Endothelial cell of umbilical vein (primary cell): ENCODE measurements at regions not wholly inside any gene's neighbourhood (a gene's known extent, or its start where the extent isn't known, plus 50 kb on each side); places are given as distances from the start of the nearest gene placed in this dataset.

Experiments used
- BruUV-seq: library from RNA; stranded (reverse); fragments of 400-500 nt; replicated peaks from 2 replicates; lab custom pipeline; 2021; lab: Mats Ljungman, UMichigan
- CTCF ChIA-PET: fragments of 300-600, 350-600 bp; sonication (Branson Sonifier 250); formaldehyde crosslinking; loops from one replicate; lab custom pipeline; 2021; ENCODE audit warnings: antibody characterized with exemption, inconsistent platforms; lab: Charles Lee
- POLR2A ChIA-PET: fragments of 300-600, 350-600 bp; sonication (Branson Sonifier 250); formaldehyde crosslinking; loops from one replicate; lab custom pipeline; 2021; ENCODE audit warnings: antibody characterized with exemption, inconsistent platforms; lab: Charles Lee
- DNase-seq: peaks from one replicate; pipeline ENCODE4 v3.0.0-alpha.2; 2011; ENCODE audit warnings: low read depth, low spot score
- FAIRE-seq: peaks from 2 replicates; lab custom pipeline; 2011; peaks lifted over from hg19 to GRCh38; lab: Jason Lieb, UNC
- H2AFZ ChIP-seq: 2 replicates; pipeline ENCODE4 v1.6.0; 2012; ENCODE audit warnings: low read depth, low read length, control low read depth, inconsistent platforms
- H3K27ac ChIP-seq: 2 replicates; pipeline ENCODE4 v1.5.1; 2011; ENCODE audit warnings: low read depth, mild to moderate bottlenecking, control low read depth, low read length, moderate library complexity; ENCODE audit not compliant: insufficient read depth
- H3K27me3 ChIP-seq, 2 experiments: 2 replicates each; pipeline versions ENCODE4 v1.6.0 to v1.6.1; 2011; ENCODE audit warnings: low read length in 2 of 2, mixed read lengths in 1 of 2; ENCODE audit not compliant: control insufficient read depth in 2 of 2, insufficient read depth in 2 of 2
- H3K36me3 ChIP-seq, 2 experiments: 2 replicates in 1 of 2; 3 replicates in 1 of 2; pipeline ENCODE4 v1.5.1; 2011; ENCODE audit warnings: low read length in 2 of 2, mild to moderate bottlenecking in 1 of 2, moderate library complexity in 1 of 2; ENCODE audit not compliant: control insufficient read depth in 2 of 2, insufficient read depth in 2 of 2; ENCODE audit errors: extremely low read depth in 1 of 2
- H3K4me1 ChIP-seq: 3 replicates; pipeline ENCODE4 v1.5.1; 2011; ENCODE audit warnings: mild to moderate bottlenecking, low read length; ENCODE audit not compliant: control insufficient read depth, insufficient read depth; ENCODE audit errors: extremely low read depth
- H3K4me2 ChIP-seq: 2 replicates; pipeline ENCODE4 v1.6.1; 2011; ENCODE audit warnings: low read length, control low read depth, mixed read lengths; ENCODE audit not compliant: insufficient read depth
- H3K4me3 ChIP-seq, 3 experiments: fragments of 200-600 bp in 1 of 3; sonication (generic), shearing (Covaris generic) in 1 of 3; replicated peaks in 1 of 3; 2 replicates each; pipeline ENCODE4 v1.5.1; 2011 to 2016; ENCODE audit warnings: control low read depth in 3 of 3, low read length in 3 of 3, mild to moderate bottlenecking in 2 of 3, inconsistent platforms in 1 of 3, low read depth in 1 of 3, moderate library complexity in 1 of 3; ENCODE audit not compliant: insufficient read depth in 1 of 3
- H3K79me2 ChIP-seq: 2 replicates; pipeline ENCODE4 v1.6.0; 2012; ENCODE audit warnings: low read length, inconsistent platforms; ENCODE audit not compliant: control insufficient read depth, insufficient read depth
- H3K9ac ChIP-seq: replicated peaks from 2 replicates; pipeline ENCODE3; 2011; ENCODE audit warnings: low read length, control low read depth; ENCODE audit not compliant: insufficient read depth; ENCODE audit errors: extremely low read depth
- H3K9me1 ChIP-seq: replicated peaks from 3 replicates; pipeline ENCODE4 v1.6.0; 2011; ENCODE audit warnings: mild to moderate bottlenecking, low read length; ENCODE audit not compliant: control insufficient read depth, insufficient read depth; ENCODE audit errors: extremely low read depth
- H3K9me3 ChIP-seq: replicated peaks from 2 replicates; pipeline ENCODE4 v1.5.1; 2012; ENCODE audit warnings: low read length, inconsistent platforms; ENCODE audit not compliant: control insufficient read depth, insufficient read depth
- H4K20me1 ChIP-seq: replicated peaks from 2 replicates; pipeline ENCODE3; 2011; ENCODE audit warnings: mild to moderate bottlenecking, low read length; ENCODE audit not compliant: control insufficient read depth, insufficient read depth; ENCODE audit errors: extremely low read depth
- EZH2 ChIP-seq: IDR thresholded peaks from 2 replicates; pipeline ENCODE4 v1.6.1; 2012; ENCODE audit warnings: borderline replicate concordance, low read depth, mild to moderate bottlenecking, moderate library complexity, low read length, inconsistent platforms; ENCODE audit not compliant: severe bottlenecking
- FOS ChIP-seq: IDR thresholded peaks from 2 replicates; pipeline ENCODE4 v1.6.1; 2011; ENCODE audit warnings: mild to moderate bottlenecking, low read length, moderate library complexity, borderline replicate concordance; ENCODE audit not compliant: insufficient read depth
- GATA2 ChIP-seq: IDR thresholded peaks from 2 replicates; pipeline ENCODE4 v1.7.0; 2011; ENCODE audit warnings: low read depth, mild to moderate bottlenecking, moderate library complexity, mixed read lengths, low read length; ENCODE audit not compliant: insufficient read length, insufficient read depth
- JUN ChIP-seq: IDR thresholded peaks from 2 replicates; pipeline ENCODE4 v1.6.1; 2011; ENCODE audit warnings: borderline replicate concordance, low read depth; ENCODE audit not compliant: insufficient read length, insufficient read depth
- MAX ChIP-seq: IDR thresholded peaks from 2 replicates; pipeline ENCODE4 v1.6.1; 2011; ENCODE audit not compliant: insufficient read depth, insufficient read length
- MYC ChIP-seq: IDR thresholded peaks from one replicate; pipeline ENCODE4 v1.6.1; 2011; ENCODE audit warnings: mild to moderate bottlenecking, low read depth, low read length
- POLR2A ChIP-seq: IDR thresholded peaks from 2 replicates; pipeline ENCODE4 v1.6.1; 2012; ENCODE audit warnings: low read depth, mild to moderate bottlenecking, control low read depth, low read length
- POLR2AphosphoS5 ChIP-seq: IDR thresholded peaks from 2 replicates; pipeline ENCODE4 v1.6.1; 2012; ENCODE audit warnings: low read depth, mild to moderate bottlenecking, control low read depth, low read length, moderate library complexity; ENCODE audit not compliant: insufficient read depth
- dilution Hi-C: fragments of 300-500 bp; cut with MboI; formaldehyde crosslinking; loops from one replicate; pipeline ENCODE4 v1.15.0; 2019; ENCODE audit warnings: low sequenced_read_pairs; ENCODE audit not compliant: extremely low pct_ligation_motif_present
- intact Hi-C: fragments of 100-400 bp; cut with micrococcal nuclease; formaldehyde crosslinking; loops from one replicate; pipeline ENCODE4 v1.10.0; 2022
- TF ChIP-seq, protein P1 (sequence below), 2 donors: IDR thresholded peaks; 1 replicate in 1 of 2; 2 replicates in 1 of 2; pipeline ENCODE4 v1.5.1; 2011; ENCODE audit warnings: low read length in 2 of 2, mild to moderate bottlenecking in 2 of 2, moderate library complexity in 2 of 2, control low read depth in 1 of 2, inconsistent platforms in 1 of 2, low read depth in 1 of 2; ENCODE audit not compliant: insufficient read depth in 1 of 2; ENCODE audit errors: extremely low read depth in 1 of 2

DNA sequence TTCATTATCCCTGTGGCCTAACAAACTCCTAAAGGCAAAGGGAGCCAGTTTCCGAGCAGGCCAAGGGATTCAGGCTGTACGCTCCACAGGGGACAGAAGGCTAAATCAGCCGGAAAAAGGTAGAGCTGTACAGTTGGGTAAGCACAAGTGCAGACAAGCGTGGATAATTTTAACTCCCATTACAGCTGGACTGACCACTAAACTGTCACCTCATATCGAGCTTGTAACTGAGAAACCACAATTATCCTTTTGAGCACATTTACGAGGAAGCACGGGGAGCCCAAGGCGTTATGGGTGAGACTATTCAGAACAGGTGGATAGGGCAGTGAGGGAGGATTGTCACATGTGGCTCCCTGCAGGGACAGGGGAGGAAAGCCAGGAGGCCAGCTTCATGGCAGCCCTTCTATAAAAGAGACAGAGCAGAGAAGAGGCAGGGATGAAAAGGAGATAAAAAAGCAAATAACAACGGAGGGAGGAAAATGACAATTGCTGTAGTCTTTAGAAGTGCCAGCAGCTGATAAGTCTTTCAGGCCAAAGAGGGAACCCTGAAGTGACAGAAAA lies 288.0 kb downstream of the FGFR2 start:
- no peak overlapping the region for H3K27ac ChIP-seq
- no peaks in the 10 kb centered on the region for H3K9me3 ChIP-seq
- no peak overlapping the region for H3K4me3 ChIP-seq
- no peak overlapping the region for H3K9ac ChIP-seq
- H3K4me2 ChIP-seq: no peak overlapping the region
- no peaks in the 10 kb centered on the region for H3K9me1 ChIP-seq
- no peak overlapping the region for H2AFZ ChIP-seq
- no peaks in the 10 kb centered on the region for H3K4me1 ChIP-seq
- dilution Hi-C loops: no loop called here
- no peaks in the 10 kb centered on the region for H3K79me2 ChIP-seq
- BruUV-seq: no TSS peak
- CTCF ChIA-PET: no interaction called here
- DNase-seq: no peak
- H3K27me3 ChIP-seq: no peaks in the 10 kb centered on the region
- intact Hi-C loops: no loop called here
- TF ChIP-seq GATA2 (no peak), EZH2 (no peak), POLR2A (no peak), JUN (no peak), MYC (no peak), MAX (no peak), POLR2AphosphoS5 (no peak), FOS (no peak)
- TF ChIP-seq, protein P1, sequence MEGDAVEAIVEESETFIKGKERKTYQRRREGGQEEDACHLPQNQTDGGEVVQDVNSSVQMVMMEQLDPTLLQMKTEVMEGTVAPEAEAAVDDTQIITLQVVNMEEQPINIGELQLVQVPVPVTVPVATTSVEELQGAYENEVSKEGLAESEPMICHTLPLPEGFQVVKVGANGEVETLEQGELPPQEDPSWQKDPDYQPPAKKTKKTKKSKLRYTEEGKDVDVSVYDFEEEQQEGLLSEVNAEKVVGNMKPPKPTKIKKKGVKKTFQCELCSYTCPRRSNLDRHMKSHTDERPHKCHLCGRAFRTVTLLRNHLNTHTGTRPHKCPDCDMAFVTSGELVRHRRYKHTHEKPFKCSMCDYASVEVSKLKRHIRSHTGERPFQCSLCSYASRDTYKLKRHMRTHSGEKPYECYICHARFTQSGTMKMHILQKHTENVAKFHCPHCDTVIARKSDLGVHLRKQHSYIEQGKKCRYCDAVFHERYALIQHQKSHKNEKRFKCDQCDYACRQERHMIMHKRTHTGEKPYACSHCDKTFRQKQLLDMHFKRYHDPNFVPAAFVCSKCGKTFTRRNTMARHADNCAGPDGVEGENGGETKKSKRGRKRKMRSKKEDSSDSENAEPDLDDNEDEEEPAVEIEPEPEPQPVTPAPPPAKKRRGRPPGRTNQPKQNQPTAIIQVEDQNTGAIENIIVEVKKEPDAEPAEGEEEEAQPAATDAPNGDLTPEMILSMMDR (IDR thresholded peaks at IDR 0.05; ENCODE audit: extremely low read depth in 1 of 2, insufficient read depth in 1 of 2, low read depth in 1 of 2, low read length in 2 of 2): no peak
- no peaks in the 10 kb centered on the region for H4K20me1 ChIP-seq
- no peaks in the 10 kb centered on the region for H3K36me3 ChIP-seq
- FAIRE-seq: no peak
- POLR2A ChIA-PET: no interaction called here
